NCI-H510A treated with DMSO at 0.1 percent for 48 hours (cell line): ENCODE measurements at regions not wholly inside any gene's neighbourhood (a gene's known extent, or its start where the extent isn't known, plus 50 kb on each side); places are given as distances from the start of the nearest gene placed in this dataset.
"Not testable (repeated sequence)": the region's sequence is repeated elsewhere in the genome, so short reads cannot be mapped to it uniquely, and the experiment has no call there.

Source experiments
- DNase-seq: peaks from one replicate; lab custom pipeline; 2025; lab: John Stamatoyannopoulos, UW

GRCh38 chr16:59535298-59535697 is 801.2 kb upstream of the GOT2 start:
- no peak for DNase-seq

- DNase-seq: no peak
Measured at GRCh38 chr16:59527206-59527997, 793.3 kb upstream of the GOT2 start.

DNA sequence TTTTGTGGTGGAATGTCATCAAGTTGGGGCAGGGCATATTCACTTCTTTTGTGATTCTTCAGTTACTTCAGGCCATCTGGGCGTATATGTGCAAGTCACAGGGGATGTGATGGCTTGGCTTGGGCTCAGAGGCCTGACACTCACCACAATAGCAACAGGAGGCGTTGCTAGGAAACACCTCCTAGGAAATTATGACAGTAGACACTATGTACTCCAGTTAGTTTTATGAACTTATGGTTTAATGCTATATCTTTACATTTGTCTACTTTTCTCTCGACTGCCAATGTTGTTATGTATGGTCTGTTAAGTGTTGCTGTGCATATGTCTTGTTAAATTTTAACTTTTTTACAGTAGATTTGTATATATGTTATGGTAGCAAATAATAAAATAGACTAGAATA is 788.7 kb upstream of the GOT2 start:
- DNase-seq: no peak

GRCh38 chr16:59518721-59519120 is 784.6 kb upstream of the GOT2 start:
- not testable (repeated sequence) for DNase-seq

DNA sequence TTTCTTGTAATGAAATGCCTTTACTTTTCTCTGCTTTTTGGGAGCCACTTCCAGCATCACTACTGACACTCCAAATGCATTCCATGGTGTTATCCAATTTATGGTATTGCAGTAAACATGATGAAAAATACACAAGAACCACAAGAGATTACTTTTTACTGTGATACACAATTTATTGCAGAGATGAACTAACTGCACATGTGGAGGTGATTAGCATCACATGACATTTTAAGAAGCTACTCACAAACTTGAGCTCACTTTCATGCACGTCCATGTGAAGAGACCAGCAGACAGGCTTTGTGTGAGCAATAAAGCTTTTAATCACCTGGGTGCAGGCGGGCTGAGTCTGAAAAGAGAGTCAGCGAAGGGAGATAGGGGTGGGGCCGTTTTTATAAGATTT is 780.5 kb upstream of the GOT2 start:
- DNase-seq: no peak

GRCh38 chr16:59510008-59510424 is 775.9 kb upstream of the GOT2 start:
- DNase-seq: no peak

DNA sequence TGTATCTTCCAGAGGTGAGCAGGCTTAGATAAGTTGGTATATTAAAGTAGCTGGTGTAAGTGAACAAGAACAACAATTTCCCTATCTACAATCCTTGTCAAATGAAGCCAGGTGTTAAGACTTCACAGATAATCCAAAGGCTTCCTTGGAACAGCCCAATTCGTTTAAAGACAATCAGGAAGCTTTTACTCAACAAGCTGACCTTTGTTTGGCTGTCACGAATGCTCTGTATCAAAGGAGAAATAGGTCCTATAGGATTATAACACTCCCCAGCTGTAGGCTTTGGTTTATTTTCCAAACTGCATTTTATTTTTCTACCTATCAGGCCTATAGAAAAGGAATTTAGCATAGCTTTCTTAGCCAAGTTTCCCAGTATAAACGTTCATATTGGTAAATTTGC is 766.5 kb upstream of the GOT2 start:
- DNase-seq: no peak

GRCh38 chr16:59487067-59487466 is 753.0 kb upstream of the GOT2 start:
- DNase-seq: no peak

DNA sequence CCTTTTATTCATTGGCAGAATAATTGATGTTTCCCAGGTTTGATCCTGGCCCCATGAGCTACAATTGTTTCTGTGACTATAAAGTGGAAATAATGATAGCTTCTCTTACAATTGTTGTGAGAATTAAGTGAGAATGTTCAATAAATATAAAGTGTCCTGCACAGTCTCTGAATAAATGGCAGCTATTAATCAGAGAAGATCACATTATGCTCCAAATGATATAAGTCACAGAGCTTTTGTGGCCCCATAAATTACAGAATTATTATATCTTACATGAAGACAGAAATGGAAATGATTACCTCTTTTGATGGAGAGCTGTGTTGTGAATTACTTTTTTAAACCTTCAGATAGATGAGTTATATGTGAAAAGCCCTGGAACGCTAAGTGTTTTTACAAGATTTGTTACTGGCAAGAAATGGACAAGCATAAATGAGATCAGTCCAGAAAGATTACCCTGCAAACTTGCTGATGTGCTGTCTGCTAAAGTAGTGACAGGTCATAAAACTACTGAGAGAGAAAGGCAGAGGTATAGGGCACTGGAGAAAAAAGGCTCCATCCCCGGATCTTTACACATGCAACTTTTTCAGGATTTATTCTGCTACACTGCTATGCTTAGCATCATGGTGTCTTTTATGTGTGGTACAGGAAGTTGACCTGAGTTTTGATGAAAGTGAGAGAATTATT is 750.9 kb upstream of the GOT2 start:
- DNase-seq: no peak

DNA sequence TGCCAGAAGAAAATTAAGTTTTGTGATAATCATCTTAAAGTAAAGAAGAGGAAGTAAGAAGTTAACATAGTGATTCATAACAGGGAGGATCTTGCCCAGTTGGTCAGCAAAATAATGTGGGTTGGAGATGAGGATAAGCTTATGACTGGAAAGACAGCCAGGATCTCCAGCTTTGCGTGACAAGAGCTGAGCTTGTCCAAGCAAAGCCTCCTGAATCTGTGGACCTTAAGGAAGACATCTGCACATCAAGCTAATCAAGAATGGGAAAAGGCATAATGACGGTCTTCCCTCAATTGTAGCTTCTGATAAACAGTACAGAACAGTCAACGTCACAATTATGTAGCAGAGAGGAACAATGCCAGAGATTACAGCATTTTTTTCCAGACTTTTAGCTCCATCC is 744.7 kb upstream of the GOT2 start:
- DNase-seq: no peak

DNA sequence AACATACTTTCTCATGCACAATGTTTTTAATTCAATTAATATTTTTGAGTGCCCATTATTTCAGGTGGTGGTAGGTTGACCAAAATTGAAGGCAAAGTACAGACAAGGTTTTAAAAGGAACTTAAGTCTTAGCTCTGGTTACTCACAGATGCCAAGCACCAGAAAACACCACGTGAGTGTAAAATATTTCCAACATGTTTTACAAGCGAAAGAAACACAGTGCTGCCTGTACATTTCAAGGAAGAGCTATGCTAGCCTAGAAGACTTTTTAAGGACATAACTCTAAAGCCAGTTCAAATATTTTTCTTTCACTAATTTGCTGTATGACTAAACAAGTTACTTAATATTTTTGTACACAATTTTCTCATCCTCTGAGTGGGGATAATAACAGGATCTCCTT is 736.4 kb upstream of the GOT2 start:
- no peak for DNase-seq

- no peak for DNase-seq
Measured at GRCh38 chr16:59469266-59469665, 735.1 kb upstream of the GOT2 start.

GRCh38 chr16:59463776-59464175 is 729.7 kb upstream of the GOT2 start:
- DNase-seq: no peak

DNA sequence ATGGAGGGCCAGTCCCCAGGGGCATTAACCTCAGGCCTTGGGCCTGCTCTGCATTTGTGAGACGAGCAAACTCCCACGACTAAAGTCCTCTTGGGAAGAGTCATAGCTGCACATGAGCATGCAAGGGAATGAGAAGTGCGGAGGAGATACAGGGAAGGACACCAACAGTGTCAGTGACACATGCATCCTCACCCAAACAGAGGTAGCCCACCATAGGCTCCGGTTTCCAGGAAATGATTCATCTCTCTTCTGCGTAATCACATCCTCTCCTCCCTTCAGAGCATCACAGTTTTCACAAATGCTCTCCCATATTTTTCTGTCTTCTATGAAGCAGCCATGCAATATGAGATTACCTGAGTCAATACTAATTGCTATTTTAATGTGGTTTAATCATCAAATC is 725.7 kb upstream of the GOT2 start:
- DNase-seq: no peak

DNA sequence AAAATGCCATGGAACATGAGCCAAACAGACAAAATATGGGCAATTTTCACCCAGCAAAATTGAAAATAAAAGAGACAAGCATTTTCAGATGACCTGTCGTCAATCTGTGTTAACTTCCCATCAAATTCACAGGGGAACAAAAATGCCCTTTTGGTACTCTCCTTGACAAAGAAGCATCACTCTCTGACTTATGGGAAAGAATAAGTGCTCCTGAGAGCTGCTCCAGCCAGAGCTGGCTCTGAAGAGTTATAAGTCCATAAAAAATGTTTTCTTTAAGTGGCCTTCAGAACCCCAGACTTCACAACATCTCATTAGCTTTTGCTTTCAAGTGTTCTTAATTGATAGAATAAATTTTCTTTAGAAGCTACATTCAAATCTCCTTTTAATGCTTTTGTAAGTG is 721.4 kb upstream of the GOT2 start:
- DNase-seq: no peak

DNA sequence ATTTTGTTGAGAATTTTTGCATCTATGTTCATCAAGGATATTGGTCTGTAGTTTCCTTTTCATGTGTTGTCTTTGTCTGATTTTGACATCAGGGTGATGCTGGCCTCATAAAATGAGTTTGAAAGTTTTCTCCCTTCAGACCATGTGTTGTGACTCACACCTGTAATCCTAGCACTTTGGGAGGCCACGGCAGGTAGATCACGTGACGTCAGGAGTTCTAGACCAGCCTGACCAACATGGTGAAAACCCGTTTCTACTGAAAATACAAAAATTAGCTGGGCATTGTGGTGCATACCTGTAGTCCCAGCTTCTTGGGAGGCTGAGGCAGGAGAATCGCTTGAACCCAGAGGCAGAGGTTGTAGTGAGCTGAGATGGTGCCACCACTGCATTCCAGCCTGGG is 716.4 kb upstream of the GOT2 start:
- not testable (repeated sequence) for DNase-seq

DNA sequence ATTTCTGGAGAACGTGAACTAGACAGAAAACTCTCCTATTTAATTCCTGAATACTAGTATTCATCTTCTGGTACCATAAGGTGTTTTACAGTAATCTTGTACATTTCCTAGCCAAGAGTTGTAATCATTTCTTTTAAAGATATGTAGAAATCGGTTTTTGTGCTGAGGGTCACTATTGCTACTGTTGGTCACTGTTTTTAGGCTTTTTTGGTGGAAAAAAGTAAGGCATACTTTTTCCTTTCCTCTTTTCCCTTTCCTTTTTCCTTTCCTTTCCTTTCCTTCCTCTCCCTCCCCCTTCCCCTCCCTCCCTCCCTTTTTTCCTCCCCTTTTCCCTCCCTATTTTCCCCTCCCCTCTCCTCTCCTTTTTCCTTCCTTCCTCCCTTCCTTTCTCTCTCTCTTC is 706.4 kb upstream of the GOT2 start:
- DNase-seq: no peak

DNA sequence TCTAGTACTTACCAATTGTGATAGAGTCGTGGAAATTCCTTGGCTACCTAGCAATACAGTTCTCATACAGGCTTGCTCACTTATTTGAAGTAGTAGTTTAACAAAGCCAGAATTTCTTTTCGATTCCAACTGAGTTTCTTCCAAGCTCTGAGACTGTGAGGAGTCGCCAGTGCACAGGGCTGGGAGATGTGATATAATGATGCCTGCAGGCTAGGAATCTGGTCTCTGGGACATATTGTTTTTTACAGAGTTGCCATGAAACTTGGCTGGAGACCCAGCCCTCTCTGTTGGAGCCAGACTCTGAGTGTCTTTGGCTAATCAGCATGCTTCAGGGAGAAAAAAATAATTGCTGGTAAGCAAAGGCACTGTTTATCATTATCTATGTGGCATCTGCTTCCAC is 698.8 kb upstream of the GOT2 start:
- no peak for DNase-seq

GRCh38 chr16:59432276-59432675 is 698.2 kb upstream of the GOT2 start:
- no peak for DNase-seq

DNA sequence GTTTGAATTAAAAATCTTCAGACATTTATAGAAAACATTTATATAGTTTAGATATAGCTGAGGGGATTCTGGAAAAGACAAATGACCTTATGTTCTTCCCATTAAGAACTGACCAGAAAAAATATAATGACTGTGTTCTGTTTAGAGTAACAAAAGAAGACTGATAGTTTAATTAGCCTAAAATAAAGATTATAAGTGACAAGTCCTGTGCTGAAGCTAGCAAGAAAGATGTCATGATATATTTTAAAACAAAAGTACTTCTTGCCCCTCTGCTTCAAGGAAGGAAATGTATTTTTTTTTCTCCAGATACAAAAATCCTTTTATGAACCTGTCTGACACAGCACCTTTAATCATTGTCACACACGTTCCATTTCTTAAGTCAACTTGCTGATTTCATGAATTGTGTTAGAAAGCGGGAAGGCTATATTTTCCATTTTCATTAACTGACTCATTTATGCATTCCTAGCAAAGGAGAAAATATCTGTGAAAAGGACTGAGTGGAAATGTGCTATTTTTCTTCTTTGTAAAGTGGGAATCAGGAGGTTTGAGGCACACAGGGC is 690.7 kb upstream of the GOT2 start:
- no peak for DNase-seq

- peak; percentile 12 for DNase-seq
Measured at GRCh38 chr16:59411961-59412841, 678.1 kb upstream of the GOT2 start.

DNA sequence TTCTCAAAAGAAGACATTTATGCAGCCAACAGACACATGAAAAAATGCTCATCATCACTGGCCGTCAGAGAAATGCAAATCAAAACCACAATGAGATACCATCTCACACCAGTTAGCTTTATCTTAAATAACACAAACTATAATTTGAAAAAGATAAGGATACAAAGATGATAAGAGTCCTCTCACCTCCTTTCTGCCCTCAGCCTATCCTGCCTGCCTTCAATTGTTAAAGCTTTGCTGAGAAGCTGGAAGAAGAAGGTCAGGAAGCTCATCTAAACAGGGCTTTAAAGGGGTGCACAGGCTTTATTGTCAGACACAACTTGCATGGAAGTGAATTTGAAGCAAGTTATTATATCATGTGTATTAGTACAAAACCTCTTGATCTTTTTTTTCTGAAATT is 676.3 kb upstream of the GOT2 start:
- no peak for DNase-seq
